ENCODE measurements at regions not wholly inside any gene's neighbourhood (a gene's known extent, or its start where the extent isn't known, plus 50 kb on each side); places are given as distances from the start of the nearest gene placed in this dataset.

- CTCF ChIA-PET = no interaction called here
- Histone ChIP-seq H3K4me3 (replicated peaks in 1 of 3; ENCODE audit: insufficient read depth in 1 of 3, low read depth in 1 of 3, low read length in 3 of 3) (no peak overlapping the region), H3K9me1 (replicated peaks; ENCODE audit: control insufficient read depth, extremely low read depth, insufficient read depth, low read length) (no peaks in the 10 kb centered on the region), H2AFZ (ENCODE audit: low read depth, low read length) (no peak overlapping the region), H3K9me3 (replicated peaks; ENCODE audit: control insufficient read depth, insufficient read depth, low read length) (peaks cover 2% of the 10 kb centered on the region), H3K27me3 (ENCODE audit: control insufficient read depth in 2 of 2, insufficient read depth in 2 of 2, low read length in 2 of 2) (no peaks in the 10 kb centered on the region), H3K36me3 (ENCODE audit: control insufficient read depth in 2 of 2, extremely low read depth in 1 of 2, insufficient read depth in 2 of 2, low read length in 2 of 2) (no peaks in the 10 kb centered on the region), H3K4me1 (ENCODE audit: control insufficient read depth, extremely low read depth, insufficient read depth, low read length) (no peaks in the 10 kb centered on the region), H3K4me2 (ENCODE audit: insufficient read depth, low read length) (no peak overlapping the region), H3K9ac (replicated peaks; ENCODE audit: extremely low read depth, insufficient read depth, low read length) (no peak overlapping the region), H4K20me1 (replicated peaks; ENCODE audit: control insufficient read depth, extremely low read depth, insufficient read depth, low read length) (no peaks in the 10 kb centered on the region), H3K27ac (ENCODE audit: insufficient read depth, low read depth, low read length) (no peak overlapping the region), H3K79me2 (ENCODE audit: control insufficient read depth, insufficient read depth, low read length) (no peaks in the 10 kb centered on the region)
- BruUV-seq (replicated peaks) = no TSS peak
- intact Hi-C loops (cut with micrococcal nuclease) (no loop called here), dilution Hi-C loops (cut with MboI; ENCODE audit: extremely low pct_ligation_motif_present, low sequenced_read_pairs) (no loop called here)
- FAIRE-seq = no peak
- DNase-seq (ENCODE audit: low read depth, low spot score) = no peak
- no peak for TF ChIP-seq CTCF (IDR thresholded peaks at IDR 0.05; ENCODE audit: extremely low read depth in 1 of 2, insufficient read depth in 1 of 2, low read depth in 1 of 2, low read length in 2 of 2)
- TF ChIP-seq JUN (IDR thresholded peaks at IDR 0.05; ENCODE audit: borderline replicate concordance, insufficient read depth, insufficient read length, low read depth) = no peak
- no peak for TF ChIP-seq POLR2A (IDR thresholded peaks at IDR 0.05; ENCODE audit: low read depth, low read length)
- no peak for TF ChIP-seq POLR2AphosphoS5 (IDR thresholded peaks at IDR 0.05; ENCODE audit: insufficient read depth, low read depth, low read length)
- TF ChIP-seq EZH2 (IDR thresholded peaks at IDR 0.05; ENCODE audit: borderline replicate concordance, low read depth, low read length, severe bottlenecking) = no peak
- no peak for TF ChIP-seq GATA2 (IDR thresholded peaks at IDR 0.05; ENCODE audit: insufficient read depth, insufficient read length, low read depth, low read length)
- no peak for TF ChIP-seq MYC (IDR thresholded peaks at IDR 0.05; ENCODE audit: low read depth, low read length)
- no peak for TF ChIP-seq MAX (IDR thresholded peaks at IDR 0.05; ENCODE audit: insufficient read depth, insufficient read length)
- TF ChIP-seq FOS (IDR thresholded peaks at IDR 0.05; ENCODE audit: borderline replicate concordance, insufficient read depth, low read length) = no peak
- POLR2A ChIA-PET = no interaction called here
Observed at GRCh38 chr5:118366429-118366828, 621.9 kb downstream of the DTWD2 start.
